Activated naive CD4-positive, alpha-beta T cell treated with anti-CD3 and anti-CD28 coated beads, Interleukin-2, amount 50 U/mL, for 16 hours (primary cell): ENCODE measurements at regions not wholly inside any gene's neighbourhood (a gene's known extent, or its start where the extent isn't known, plus 50 kb on each side); places are given as distances from the start of the nearest gene placed in this dataset.
"Not testable (repeated sequence)": the region's sequence is repeated elsewhere in the genome, so short reads cannot be mapped to it uniquely, and the experiment has no call there.

ENCODE experiments used
- DNase-seq: peaks from one replicate; pipeline ENCODE4 v3.0.0-alpha.2; 2020

DNA sequence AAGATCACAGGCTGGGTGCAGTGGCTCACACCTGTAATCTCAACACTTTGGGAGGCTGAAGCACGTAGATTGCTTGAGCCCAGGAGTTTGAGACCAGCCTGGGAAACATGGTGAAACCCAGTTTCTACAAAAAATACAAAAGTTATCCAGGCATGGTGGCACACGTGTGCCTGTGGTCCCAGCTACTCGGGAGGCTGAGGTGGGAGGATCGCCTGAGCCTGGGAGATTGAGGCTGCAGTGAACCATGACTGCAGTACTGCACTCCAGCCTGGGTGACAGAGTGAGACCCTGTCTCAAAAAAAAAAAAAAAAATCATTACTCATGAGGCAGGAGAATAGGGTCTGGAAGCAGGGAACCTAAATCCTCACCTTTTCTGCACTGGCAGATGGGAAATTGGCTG is 79.1 kb upstream of the CLDN5 start:
- DNase-seq, result not testable (repeated sequence)

DNA sequence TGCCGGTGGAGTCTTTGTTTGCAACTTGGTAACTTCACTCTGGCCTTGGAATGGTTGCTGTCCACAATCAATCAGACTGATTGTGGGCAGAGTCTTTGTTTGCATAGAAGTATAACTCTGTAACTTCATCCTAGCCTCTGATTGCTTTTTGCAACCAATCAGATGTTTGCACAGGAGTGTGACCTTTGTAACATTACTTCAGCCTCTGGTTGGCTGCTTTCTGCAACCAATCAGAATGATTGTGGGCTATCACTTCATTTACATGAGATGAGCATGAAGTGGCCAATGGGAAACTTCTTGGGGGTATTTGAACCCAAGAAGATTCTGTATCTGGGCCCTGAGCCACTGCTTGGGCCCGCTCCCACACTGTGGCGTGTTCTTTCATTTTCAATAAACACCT is 79.6 kb upstream of the CLDN5 start:
- no peak for DNase-seq

DNA sequence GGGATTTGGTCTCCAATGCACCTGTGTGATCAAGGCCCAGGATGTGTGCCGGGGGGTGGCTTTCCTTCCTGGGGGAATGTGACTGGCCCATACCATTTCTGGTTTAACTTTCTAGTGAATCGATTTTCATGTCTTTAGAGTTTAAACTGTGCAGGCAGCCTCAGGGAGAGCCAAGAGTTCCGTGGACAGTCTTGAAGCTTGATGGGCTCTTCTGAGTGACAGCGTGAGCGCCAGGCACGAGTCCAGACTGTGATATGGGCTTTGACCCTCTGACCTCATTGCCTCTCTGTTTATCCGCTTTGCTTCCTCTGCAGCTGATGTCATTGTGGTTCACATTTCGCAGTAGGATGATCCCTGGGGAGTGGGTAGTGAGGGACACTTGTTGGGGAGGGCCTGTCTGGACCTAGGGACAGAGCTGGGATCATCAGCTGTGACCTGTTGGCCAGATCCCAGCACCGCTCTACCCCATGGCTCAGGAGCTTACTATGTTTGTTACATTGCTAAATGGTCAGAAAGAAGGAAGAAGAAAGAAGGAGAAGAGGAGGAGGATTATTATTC is 80.6 kb upstream of the CLDN5 start:
- DNase-seq, result no peak

DNA sequence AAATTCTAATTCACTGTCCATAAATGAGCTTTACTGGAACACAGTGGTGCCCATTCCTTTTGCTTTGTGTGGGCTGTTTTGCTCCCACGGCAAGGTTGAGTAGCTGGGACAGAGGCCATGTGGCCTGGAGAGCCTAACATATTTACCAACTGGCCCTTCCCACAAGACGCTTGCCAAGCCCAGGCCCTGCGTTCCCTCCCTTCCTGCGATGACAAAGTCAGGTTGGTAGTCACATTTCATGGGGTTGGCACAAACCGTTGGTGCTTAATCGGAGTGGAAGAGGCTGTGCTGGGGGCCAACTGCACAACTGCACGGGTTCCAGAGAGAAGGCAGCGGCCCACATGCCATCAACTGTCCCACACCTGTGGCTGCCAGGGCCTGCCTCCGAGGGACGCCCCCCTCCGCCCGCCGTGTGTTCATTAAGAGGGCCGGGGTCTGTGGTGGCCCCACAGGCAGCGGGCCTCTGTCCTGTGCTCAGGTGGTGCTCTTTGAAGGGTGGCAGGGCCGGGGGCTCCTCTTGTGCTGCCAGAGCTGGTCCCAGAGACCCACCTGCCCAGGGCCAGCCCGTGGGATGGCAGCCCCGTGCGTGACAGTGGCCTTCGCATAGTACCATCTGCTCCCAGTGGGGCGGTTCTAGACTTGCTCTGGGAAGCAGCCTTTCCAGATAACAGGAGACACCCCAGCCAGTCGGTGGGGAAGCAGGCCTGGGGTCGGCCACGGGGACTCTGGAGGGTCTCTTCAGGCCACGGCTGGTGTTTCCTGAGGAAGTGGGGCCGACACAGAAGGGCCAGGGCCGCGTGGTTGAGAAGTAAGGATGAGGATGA is 81.5 kb upstream of the CLDN5 start:
- no peak for DNase-seq

DNA sequence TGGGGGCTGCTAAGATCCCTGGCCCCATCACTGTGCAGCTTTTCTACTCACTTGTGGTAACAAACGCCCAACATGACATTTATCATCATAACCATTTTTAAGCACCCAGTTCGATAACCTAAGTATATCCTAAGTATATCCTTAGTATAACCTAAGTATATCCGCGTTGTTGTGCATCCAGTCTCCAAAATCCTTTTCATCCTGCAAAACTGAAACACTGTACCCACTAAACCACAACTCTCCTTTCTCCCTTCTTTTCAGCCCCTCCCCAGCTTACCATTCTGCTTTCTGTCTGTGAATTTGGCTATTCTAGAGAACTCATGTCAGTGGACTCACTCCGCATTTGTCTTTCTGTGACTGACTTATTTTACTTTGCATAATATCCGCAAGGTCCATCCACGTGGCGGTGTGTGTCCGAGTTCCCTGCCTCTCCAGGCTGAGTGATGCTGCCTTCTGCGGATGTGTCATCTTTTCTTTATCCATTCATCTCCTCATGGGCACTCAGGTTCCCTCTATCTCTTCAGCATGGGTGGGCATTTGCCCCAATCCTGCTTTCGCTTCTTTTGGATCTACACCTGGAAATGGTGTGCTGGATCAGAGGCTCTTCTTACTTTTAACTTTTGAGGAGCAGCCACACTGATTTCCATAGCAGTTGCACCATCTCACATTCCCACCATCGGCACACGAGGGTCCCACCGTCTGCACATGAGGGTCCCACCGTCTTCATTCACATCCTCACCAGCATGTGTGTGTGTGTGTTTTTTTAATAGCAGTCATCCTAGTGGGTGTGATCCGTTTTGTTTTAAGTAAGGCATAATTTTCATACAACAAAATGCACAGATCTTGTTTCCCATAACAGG is 82.4 kb upstream of the CLDN5 start:
- DNase-seq, result no peak

DNA sequence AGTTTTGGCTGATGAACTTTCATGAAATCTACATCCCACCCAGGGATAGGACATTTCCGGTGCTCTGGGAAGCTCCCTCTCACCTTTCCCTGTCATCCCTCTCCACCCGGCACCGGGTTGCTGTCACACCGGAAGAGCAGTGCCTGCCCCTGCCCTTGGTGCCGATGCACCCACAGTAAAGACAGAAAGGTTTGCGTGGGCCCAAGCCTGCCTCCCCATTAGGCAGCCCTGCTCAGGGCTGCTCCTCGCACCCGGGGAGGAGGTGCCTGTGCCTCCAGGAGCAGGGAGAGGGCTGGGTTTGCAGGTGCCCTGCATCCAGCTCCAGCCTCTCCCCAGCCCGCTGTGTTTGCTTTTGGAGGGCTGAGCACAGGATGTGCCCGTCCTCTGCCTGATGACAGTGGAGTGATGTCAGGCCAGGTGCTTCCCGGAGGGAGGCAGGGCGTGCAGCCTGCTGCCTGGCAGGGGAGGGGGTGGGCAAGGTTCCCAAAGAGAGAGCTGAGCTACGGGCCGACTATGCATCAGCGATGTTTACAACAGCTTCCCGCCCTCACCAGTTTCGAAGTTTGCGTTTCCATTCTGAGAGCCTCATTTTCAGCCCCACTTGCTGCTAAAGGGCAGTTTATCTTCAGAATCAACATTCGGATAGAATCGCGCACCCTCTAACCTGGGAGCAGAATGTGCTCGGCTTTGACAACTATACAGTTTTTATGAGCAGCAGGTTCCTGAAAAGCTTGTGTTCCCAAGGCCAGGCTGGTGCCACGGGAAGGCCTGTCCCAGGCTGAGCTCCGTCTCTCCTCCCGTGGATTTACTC is 83.2 kb upstream of the CLDN5 start:
- peak; percentile 42 for DNase-seq

DNA sequence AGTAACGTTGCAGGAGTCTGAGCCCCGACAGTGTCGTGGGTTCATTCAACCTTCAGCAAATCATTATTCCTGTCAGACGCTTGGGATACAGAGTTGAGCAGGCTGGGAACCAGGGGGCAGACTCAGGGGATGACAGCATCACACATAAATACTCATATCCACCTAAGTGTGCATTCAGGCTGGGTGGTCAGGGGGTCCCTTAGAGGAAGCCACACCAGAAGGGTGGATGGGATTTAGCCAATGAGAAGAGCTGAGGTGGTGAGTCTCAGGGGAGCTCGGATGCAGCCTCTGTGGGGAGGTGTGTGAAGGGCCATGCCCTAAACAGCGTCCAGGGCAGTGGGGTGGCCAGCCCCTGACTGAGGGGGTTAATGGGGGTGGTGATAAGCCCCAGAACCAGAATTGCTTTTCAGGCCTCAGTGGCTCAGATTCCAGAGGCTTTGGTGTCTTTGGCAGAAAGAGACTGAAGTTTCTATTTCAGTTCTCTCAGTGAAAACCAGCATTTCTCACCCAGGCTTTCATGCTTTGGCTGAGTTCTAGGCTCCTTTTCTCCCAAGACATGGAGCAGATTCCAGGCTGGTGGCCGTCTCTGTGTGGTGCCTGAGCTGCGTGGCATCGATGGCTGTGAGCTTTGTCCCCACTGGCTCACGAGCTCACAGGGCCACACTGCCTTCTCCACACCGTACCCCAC is 83.9 kb upstream of the CLDN5 start:
- no peak for DNase-seq

DNA sequence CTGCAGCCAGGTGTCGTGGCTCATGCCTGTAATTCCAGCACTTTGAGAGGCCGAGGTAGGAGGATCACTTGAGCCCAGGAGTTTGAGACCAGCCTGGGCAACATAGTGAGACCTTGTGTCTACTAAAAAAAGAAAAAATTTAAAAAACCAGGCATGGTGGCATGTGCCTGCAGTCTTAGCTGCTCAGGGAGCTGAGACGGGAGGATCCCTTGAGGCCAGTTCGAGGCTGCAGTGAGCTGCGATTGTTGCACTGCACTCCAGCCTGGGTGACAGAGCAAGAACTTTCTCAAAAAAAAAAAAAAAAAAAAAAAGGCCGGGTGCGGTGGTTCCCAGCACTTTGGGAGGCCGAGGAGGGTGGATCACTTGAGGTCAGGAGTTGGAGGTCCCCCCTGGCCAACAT is 85.5 kb upstream of the CLDN5 start:
- DNase-seq, result not testable (repeated sequence)

DNA sequence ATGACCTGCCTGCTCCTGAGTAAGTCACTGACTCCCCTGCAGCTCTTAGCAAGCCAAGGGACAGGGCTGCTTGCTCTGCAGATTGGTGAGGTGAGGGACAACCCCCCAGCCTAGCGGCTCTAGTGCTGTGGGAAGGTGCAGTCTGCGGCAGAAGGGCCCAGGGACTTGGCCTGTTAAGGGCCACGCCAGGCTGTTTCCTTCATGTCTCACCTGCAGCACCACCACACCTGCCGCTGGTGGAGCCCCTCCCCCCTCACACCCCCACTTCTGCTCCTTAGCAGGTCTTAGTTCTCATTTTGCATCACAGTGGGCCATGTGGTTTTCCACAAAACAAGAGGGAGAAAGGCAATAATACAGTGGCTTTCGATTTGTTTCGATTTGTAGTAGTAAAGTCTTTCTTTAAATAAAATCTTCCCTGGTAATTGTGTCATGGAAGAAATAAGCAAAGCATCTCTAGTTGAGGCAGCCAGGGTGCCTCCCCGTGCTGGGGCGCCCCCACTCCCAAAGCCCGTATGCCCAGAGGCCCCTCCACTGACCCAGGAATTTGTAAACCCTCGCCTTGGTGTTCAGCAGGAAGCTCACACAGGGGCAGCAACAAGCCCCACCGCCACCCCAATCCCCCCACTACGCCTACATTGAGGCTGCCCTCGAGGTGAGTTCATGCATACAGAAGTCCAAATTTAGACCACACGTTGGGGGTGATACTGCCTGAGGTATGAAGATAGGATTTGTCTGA is 86.5 kb upstream of the CLDN5 start:
- no peak for DNase-seq

DNA sequence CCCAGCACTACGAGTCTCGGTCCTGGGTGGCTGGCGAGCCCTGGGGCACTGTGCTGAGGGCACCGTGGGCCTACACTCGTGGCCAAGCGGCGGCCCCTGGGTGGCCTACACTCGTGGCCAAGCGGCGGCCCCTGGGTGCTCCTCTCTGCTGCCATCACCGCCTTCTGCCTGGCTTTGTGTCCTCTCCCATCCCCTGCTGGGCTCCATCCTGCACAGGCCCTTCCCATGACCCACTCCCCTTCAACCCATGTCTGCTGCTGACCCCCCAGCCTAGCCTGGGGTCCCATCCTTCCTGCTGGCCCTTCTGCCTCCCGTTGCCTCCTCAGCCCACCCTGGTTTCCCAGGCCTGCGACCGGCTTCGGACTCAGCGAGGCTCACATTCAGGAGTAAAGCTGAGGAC is 87.4 kb upstream of the CLDN5 start:
- DNase-seq, result no peak

DNA sequence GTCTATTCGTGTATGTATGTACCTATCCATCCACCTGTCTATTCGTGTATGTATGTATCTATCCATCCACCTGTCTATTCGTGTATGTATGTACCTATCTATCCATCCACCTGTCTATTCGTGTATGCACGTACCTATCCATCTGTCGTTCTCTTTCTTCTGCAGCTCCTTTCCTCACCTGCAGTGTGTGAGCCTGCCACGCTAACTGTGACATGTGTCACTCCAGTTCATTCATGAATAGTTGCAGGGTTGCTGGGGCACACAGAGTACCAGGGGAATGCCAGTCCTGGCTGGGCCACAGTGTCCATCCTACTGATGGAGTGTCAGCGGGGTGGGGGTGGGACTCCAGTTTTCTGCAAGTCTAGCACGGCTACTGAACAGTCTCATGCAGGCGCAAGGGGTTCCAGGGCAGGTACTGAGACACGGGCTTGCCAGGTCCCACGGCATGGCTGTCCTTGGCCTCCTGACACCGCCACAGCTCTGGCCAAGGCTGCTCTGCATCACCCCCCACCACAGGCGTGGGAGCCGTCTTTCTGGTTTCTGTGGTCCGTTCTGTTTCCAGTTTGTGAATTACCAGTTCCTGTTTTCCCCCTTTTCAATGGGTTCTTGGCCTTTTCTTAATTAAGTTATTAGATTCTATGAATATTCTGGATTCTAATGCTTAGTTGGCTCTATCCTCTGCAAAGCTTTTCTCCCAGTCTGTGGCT is 88.8 kb upstream of the CLDN5 start:
- DNase-seq, result no peak

DNA sequence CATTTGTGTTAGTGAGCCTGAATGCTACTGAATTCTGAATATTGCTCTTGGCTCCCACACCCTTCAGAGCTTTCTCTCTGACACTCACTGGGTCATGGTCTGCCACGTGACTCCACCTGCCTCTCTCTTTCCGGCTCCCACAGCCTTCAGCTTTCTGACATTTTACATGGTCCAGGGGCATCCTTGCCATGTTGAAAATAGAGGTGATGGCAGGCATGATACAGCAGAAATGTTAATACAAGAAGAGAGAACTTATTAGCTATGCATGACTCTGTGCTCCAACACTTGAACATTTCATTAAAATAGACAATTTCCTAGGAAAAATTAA is 90.3 kb upstream of the CLDN5 start:
- DNase-seq, result no peak

DNA sequence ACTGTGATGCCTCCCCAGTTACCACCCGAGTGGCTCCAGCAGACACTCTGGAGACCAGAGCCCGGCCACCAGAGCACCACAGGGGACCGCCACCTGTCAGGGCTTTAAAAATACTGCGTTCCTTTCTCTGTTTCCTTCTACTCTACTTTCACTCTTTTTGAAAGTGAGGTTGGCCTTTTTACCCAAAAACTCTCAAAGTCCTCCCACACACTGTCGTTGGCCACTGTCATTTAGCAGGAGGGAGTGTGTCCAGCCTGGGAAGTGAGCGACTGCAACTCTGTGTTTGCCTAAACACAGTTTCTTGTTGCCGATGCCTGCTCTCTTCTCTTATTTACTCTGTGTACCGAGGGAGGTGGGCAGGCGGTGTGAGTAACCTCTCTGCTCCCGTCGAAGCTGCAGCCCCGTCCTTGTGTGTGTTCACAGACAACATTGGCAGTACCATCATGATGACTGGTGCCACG is 90.8 kb upstream of the CLDN5 start:
- no peak for DNase-seq

DNA sequence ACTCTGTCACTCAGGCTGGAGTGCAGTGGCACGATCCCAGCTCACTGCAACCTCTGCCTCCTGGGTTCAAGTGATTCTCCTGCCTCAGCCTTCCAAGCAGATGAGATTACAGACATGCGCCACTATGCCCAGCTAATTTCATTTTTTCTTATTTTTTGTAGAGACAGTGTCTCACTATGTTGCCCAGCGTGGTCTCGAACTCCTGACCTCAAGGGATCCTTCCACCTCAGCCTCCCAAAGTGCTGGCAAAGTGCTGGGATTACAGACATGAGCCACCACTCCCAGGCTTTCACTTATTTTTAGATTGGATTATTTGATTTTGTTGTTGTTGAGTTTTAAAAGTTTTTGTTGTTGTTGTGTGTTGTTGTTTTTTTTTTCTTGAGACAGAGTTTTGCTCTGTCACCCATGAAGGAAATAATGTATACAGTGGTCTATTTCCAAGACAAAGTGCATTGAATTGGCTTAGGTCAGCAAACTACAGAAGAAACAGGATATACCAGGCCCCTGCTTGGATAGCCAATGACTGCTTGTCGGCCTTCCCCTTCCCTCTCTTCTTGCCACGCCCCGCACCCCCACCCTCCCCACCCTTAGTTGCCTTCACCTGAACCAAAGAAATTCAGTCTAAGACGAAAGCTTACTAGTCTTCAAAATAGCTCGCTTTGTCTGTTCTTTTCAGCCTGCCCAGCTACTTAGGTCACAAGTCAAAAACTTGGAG is 91.8 kb upstream of the CLDN5 start:
- DNase-seq, result no peak

DNA sequence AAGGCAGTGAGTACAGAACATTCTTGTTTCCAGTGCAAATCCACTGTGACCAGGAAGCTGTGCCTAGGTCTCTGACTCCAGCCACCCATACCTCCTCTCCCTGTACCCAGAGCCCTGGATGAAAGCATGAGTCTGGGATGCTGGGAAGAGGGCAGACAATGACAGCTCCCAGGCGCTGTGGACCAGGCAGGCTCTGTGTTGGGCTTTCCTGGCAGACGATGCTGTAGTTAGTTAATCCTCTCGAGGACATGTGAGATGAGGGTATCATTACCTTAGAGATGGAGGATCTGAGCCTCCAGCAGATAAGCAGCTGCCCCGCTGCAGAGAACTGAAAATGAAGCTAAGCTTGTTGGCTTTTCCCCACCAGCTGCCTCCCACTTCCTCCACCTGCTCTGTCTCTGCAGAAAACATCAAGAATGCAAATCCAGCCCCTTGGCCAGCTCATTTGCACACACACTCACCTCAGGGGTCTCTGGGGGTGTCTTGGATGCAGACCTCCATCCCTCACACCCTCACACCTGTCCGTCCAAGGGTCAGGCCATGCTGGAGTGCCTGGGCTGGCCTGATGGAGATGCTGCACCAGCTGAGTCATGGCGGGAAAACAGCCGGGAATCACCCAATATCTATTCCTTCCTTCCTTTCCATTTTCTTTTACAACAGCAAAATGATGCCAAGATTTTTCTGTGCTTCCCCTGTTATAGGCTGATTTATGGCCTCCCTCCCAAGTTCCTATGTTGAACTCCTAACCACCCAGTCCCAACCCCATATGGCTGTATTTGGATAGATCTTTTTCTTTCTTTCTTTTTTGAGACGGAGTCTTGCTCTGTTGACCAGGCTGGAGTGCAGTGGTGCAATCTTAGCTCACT is 94.9 kb upstream of the SEPTIN5 start:
- DNase-seq, result no peak

DNA sequence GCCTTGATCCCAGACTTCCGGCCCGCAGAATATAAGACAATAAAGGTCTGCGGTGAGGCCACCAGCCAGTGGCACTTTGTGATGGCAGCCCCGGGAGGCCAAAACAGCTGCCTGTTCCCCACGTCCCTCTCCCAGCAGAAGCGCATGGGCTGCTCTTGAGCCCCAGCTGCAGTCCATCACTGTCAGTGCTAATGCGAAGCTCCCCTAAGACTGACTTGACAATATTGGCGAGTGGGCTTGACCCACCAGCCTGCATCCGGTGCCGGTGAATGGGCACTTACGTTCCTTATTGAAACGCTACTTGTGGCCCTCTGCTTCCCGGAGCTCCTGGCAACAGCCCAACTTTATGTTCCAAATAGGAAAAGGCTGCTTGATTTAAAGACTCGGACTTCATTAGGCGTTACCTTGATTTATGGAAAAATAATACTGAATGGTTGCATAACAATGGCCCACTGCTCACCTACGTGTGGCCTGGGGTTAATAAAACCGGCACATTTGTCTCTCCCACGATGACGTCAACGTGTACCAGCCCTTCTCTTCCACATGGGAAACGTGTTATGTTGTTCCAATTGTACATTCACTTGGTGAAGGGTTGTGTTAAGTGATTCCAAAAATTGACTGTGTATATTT is 93.4 kb upstream of the SEPTIN5 start:
- no peak for DNase-seq

DNA sequence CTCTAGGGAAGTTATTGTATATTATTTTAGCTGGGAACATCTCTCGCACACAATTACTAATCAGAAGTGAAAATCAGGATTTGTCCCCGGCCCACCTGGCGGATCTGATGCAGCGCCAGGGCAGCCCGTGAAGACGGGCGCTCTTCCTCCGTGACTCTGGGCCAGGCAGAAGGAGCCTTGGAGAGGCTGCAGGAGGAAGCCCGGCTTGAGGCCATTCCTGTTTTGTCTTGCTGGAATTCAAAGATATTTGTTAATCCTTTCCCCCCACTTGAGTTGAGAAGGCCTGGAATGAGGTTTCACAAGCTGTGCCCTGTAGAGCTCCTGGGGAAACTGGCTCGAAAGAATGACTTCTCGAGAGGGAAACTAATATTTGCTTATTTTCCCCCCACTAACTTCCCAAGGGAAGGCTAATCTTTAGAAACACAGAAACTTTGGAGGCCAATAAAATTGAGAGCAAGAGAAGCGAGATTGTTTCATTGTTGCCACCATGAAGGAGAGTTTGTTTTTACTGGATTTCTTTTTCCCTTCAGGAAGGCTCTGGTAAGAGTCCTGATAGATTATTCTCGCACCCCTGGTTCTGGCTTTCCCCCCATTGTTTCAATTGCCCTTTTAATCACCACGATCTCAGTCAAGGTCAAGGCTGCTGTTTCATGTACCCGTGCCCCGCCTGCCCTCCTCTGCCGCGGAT is 92.8 kb upstream of the SEPTIN5 start:
- no peak for DNase-seq

DNA sequence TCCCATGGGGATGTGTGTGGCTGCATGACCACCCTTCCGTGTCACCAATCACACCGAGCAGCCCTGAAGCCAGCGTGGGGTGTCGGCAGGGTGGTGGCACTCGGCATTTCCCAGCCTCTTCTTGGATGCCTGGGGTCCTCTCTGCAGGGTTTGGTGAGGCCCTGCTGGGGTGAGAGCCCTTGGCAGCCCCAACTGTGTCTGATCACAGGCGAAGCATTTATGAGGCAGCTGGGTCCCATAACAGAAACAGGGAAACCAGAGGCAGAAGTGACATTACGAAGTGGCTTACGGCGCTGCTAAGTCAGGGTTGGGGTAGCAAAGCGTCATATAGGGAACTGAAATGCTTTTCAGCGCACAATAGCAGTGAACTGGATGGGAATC is 92.3 kb upstream of the SEPTIN5 start:
- no peak for DNase-seq
